ENCODE measurements at regions not wholly inside any gene's neighbourhood (a gene's known extent, or its start where the extent isn't known, plus 50 kb on each side); places are given as distances from the start of the nearest gene placed in this dataset.
"Not testable (repeated sequence)": the region's sequence is repeated elsewhere in the genome, so short reads cannot be mapped to it uniquely, and the experiment has no call there.

DNA sequence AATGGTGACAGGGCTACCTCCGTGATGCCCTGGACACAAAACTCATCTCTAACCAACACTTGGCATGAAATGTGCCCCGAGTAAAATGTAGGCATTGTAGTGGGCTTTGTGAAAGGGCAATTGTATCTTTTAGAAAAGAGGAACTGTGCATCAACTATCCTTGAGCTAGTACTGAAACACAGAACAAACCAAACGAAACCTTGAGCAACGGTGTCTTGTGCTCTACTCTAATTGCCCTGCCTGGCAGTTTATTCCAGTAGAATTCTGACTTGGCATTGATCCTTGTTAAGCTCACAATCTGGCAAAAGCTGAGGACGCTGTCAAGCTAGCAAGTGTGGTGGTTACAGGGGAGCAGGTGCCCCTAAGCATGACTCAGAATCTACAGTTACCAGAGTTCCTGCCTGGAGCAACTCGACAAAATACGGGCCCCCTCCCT, 707.1 kb upstream of the SPRY2 start:
- no peak for TF ChIP-seq JUND (IDR thresholded peaks at IDR 0.05; ENCODE audit: low read depth)
- no peak for DNase-seq (ENCODE audit: low read depth in 1 of 2, low spot score in 1 of 2)
- in situ Hi-C loops (cut with HindIII; ENCODE audit: low pct_unique_long_range_greater_than_20kb, low sequenced_read_pairs) = no loop called here

GRCh38 chr13:81041761-81042160, 700.8 kb upstream of the SPRY2 start:
- no peak for TF ChIP-seq JUND (IDR thresholded peaks at IDR 0.05; ENCODE audit: low read depth)
- no peak for DNase-seq (ENCODE audit: low read depth in 1 of 2, low spot score in 1 of 2)
- in situ Hi-C loops (cut with HindIII; ENCODE audit: low pct_unique_long_range_greater_than_20kb, low sequenced_read_pairs) = no loop called here

DNA sequence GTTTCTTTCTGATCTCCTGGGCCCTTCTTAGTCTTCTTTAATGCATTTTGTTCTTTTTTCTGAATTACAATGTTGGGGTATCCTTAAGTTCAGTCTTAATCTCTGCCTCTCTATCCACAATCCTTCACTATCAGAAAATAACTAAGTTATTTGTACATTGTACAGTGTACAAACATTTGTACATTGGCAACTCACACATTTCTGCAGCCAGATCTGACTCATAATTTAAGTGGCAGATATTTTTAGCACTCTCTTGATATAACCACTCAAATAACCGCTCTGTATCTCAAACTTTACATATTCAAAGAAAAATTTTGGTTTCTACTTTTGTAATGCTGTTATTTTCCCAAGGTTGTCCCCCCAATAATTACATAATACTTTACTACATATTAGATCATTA, 691.1 kb upstream of the SPRY2 start:
- TF ChIP-seq JUND (IDR thresholded peaks at IDR 0.05; ENCODE audit: low read depth) = no peak
- no peak for DNase-seq (ENCODE audit: low read depth in 1 of 2, low spot score in 1 of 2)
- in situ Hi-C loops (cut with HindIII; ENCODE audit: low pct_unique_long_range_greater_than_20kb, low sequenced_read_pairs) = no loop called here

DNA sequence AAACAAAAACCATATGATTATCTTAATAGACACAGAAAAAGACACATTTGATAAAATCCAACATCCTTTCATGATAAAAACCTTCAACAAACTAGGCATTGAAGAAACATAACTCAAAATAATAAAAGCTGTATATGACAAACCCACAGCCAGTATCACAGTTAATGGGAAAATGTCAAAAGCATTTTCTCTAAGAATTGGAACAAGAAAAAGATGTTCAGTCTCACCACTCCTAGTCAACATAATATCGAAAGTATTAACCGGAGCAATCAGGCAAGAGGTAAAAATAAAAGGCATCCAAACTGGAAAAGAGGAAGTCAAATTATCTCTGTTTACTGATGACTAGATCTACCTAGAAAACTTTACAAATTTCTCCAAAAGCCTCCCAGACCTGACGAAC, 684.2 kb upstream of the SPRY2 start:
- in situ Hi-C loops (cut with HindIII; ENCODE audit: low pct_unique_long_range_greater_than_20kb, low sequenced_read_pairs) = no loop called here
- no peak for DNase-seq (ENCODE audit: low read depth in 1 of 2, low spot score in 1 of 2)
- TF ChIP-seq JUND (IDR thresholded peaks at IDR 0.05; ENCODE audit: low read depth) = no peak

DNA sequence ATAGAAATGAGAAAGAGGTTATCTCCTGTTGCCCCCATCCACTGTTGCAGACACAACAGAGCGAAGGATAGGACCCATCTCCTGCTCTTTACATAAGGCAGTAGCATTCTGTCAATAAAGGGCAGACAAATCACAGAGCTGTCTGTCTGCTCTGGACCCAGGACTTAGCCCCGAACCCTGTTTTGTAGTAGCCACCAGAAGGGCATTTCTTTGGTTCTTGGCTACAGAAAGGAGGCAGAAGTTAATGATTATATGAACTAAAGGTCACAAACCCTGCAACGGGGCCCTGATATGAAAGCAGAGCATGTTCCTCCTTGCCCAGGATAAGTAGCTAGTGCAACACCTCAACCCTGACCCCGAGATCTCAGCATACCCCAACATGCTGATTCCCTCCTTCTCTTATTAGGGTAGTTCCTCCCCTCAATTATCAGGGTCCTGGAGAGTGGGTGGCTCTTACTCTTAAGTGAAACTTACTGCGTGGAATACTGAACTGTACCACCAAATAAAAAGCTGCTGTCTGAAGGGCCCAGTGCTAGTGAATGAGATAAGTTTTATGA, 680.4 kb upstream of the SPRY2 start:
- in situ Hi-C loops (cut with HindIII; ENCODE audit: low pct_unique_long_range_greater_than_20kb, low sequenced_read_pairs) = no loop called here
- DNase-seq (ENCODE audit: low read depth in 1 of 2, low spot score in 1 of 2) = no peak
- TF ChIP-seq JUND (IDR thresholded peaks at IDR 0.05; ENCODE audit: low read depth) = no peak

DNA sequence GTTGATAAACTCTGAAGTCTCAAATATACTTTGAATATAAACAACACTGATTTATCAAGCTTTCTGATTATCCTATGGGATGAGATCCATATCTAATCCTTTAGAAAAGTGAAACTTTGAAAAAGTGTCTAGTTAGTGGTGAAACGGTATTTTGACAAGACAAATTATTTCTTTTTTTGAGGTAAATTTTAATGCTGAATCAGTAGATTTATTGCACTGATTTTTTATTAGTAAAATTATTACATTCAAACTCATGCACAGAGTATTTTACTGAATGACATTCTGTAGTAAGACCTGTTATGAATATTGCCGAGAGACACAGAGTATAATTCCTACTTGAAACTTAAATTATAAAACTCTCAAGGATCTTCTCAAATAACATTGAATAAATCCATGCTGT, 679.1 kb upstream of the SPRY2 start:
- DNase-seq (ENCODE audit: low read depth in 1 of 2, low spot score in 1 of 2) = no peak
- TF ChIP-seq JUND (IDR thresholded peaks at IDR 0.05; ENCODE audit: low read depth) = no peak
- in situ Hi-C loops (cut with HindIII; ENCODE audit: low pct_unique_long_range_greater_than_20kb, low sequenced_read_pairs) = no loop called here

- no peak for DNase-seq (ENCODE audit: low read depth in 1 of 2, low spot score in 1 of 2)
- TF ChIP-seq JUND (IDR thresholded peaks at IDR 0.05; ENCODE audit: low read depth) = no peak
- in situ Hi-C loops (cut with HindIII; ENCODE audit: low pct_unique_long_range_greater_than_20kb, low sequenced_read_pairs) = no loop called here
Measured at GRCh38 chr13:81018936-81019335, 678.0 kb upstream of the SPRY2 start.

- in situ Hi-C loops (cut with HindIII; ENCODE audit: low pct_unique_long_range_greater_than_20kb, low sequenced_read_pairs) = no loop called here
- DNase-seq (ENCODE audit: low read depth in 1 of 2, low spot score in 1 of 2) = peak; percentile 43 to 51
- no peak for TF ChIP-seq JUND (IDR thresholded peaks at IDR 0.05; ENCODE audit: low read depth)
Measured at GRCh38 chr13:81017513-81018152, 676.7 kb upstream of the SPRY2 start.

DNA sequence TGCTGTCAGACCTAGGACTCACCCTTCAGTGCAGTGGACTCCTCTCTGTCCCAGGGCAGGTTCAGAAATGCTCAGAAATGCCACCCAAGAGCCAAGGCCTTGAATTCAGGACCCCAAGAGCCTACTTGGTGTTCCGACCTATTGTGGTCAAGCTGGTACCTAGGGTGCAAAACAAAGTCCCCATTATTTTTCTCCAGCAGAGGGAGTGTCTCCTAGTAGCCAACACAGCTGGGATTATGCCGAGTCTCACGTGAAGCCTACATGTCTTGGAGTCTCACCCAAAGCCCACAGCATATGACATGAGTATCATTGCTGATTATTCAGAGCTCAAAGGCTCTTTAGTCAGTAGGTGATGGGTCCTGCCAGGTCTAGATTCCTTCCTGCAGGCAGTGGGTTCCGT, 671.1 kb upstream of the SPRY2 start:
- peak in 1 of 2 experiments; percentile 5 for DNase-seq (ENCODE audit: low read depth in 1 of 2, low spot score in 1 of 2)
- in situ Hi-C loops (cut with HindIII; ENCODE audit: low pct_unique_long_range_greater_than_20kb, low sequenced_read_pairs) = no loop called here
- TF ChIP-seq JUND (IDR thresholded peaks at IDR 0.05; ENCODE audit: low read depth) = no peak

DNA sequence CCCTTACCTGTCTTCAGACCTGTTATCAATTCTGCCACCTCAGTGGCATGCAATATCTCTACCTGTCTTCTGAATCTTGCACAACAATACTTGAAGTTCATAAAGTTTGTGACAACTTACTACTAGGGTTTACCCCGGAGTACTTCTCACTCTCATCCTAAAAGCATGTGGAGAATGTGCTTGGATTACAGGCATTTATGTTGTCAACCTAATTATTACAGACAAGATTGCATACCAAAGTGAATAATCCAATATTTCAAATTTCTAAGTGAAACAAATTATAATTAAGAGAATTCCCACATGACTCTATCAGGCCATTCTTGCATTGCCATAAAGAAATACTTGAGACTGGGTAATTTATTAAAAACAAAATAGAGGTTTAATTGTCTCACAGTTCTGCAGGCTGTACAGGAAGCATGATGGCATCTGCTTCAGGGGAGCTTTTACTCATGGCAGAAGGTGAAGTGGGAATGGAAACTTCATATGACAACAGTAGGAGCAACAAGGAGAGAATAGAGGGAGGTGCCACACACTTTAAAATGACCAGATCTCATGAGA, 661.0 kb upstream of the SPRY2 start:
- no peak for TF ChIP-seq JUND (IDR thresholded peaks at IDR 0.05; ENCODE audit: low read depth)
- no peak for DNase-seq (ENCODE audit: low read depth in 1 of 2, low spot score in 1 of 2)
- in situ Hi-C loops (cut with HindIII; ENCODE audit: low pct_unique_long_range_greater_than_20kb, low sequenced_read_pairs) = no loop called here

GRCh38 chr13:80998603-80999002, 657.7 kb upstream of the SPRY2 start:
- DNase-seq (ENCODE audit: low read depth in 1 of 2, low spot score in 1 of 2); in situ Hi-C loops (cut with HindIII; ENCODE audit: low pct_unique_long_range_greater_than_20kb, low sequenced_read_pairs): not testable (repeated sequence)

DNA sequence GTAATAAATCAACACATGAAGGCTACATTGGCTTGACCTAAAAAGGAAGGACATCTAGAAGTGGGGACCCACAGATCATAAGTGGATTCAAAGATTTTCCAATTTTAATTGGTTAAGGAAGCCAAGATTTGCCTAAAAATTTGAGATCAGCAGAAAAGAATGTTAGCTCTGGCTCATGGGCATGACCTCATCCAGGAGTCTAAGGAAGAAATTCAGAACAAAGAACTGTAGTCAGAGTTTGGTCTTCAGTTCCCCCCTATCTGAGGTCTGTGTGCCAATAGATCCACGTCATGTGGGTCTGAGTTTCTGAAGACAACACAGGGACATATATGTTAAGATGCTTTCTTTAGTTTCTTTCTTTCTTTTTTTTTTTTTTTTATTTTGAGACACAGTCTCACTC, 648.8 kb upstream of the SPRY2 start:
- DNase-seq (ENCODE audit: low read depth in 1 of 2, low spot score in 1 of 2) = no peak
- in situ Hi-C loops (cut with HindIII; ENCODE audit: low pct_unique_long_range_greater_than_20kb, low sequenced_read_pairs) = no loop called here
- TF ChIP-seq JUND (IDR thresholded peaks at IDR 0.05; ENCODE audit: low read depth) = no peak

DNA sequence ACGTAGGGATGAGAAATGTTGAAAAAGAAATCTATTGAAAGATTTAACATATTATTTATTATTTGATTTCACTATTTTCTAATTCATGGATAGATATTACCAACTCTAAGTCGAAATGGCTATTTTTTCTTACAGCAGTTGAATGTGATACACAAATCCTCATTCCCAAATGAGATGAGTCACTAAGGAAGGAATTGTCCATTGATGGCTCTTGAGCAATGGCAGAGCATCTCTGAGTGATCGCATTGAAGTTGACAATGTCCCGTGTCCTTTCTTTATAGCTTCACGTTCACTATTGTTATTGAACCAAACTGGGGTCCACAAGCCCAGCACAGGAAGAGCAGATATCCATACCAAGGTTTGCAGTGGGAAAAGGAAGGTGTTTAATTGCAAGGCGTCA, 648.3 kb upstream of the SPRY2 start:
- in situ Hi-C loops (cut with HindIII; ENCODE audit: low pct_unique_long_range_greater_than_20kb, low sequenced_read_pairs) = no loop called here
- DNase-seq (ENCODE audit: low read depth in 1 of 2, low spot score in 1 of 2) = no peak
- TF ChIP-seq JUND (IDR thresholded peaks at IDR 0.05; ENCODE audit: low read depth) = no peak

Measured in T47D (cell line).